HepG2 (cell line): ENCODE measurements at regions not wholly inside any gene's neighbourhood (a gene's known extent, or its start where the extent isn't known, plus 50 kb on each side); places are given as distances from the start of the nearest gene placed in this dataset.

Source experiments
- ARNTL ChIP-seq: sonication (generic); formaldehyde crosslinking; IDR thresholded peaks from 2 replicates; pipeline ENCODE4 v1.4.0; 2020; ENCODE audit warnings: mild to moderate bottlenecking, missing genetic modification reagents
- CBX5 ChIP-seq: sonication (generic); formaldehyde crosslinking; IDR thresholded peaks from 2 replicates; pipeline ENCODE4 v1.4.0; 2020; ENCODE audit warnings: missing genetic modification reagents, borderline replicate concordance
- CEBPB ChIP-seq: IDR thresholded peaks from 2 replicates; pipeline ENCODE4 v1.6.1; 2011; ENCODE audit warnings: low read depth, low read length, improper control_type of control experiment, borderline replicate concordance
- NFYB ChIP-seq: sonication (generic); formaldehyde crosslinking; IDR thresholded peaks from 2 replicates; pipeline ENCODE4 v1.4.0; 2020; ENCODE audit warnings: missing genetic modification reagents
- TAF1 ChIP-seq: sonication (generic); formaldehyde crosslinking; IDR thresholded peaks from 2 replicates; pipeline ENCODE4 v1.4.0; 2020; ENCODE audit warnings: missing genetic modification reagents
- ZNF274 ChIP-seq: sonication (generic); formaldehyde crosslinking; IDR thresholded peaks from 2 replicates; pipeline ENCODE4 v1.5.1; 2020; ENCODE audit warnings: mild to moderate bottlenecking, missing genetic modification reagents
- TF ChIP-seq, protein P1 (sequence below): sonication (generic); formaldehyde crosslinking; IDR thresholded peaks from 2 replicates; pipeline ENCODE4 v1.4.0; 2020; ENCODE audit warnings: missing genetic modification reagents; ENCODE audit errors: not compliant biosample characterization
- TF ChIP-seq, protein P2 (sequence below): sonication (generic); formaldehyde crosslinking; IDR thresholded peaks from 2 replicates; pipeline ENCODE4 v1.4.0; 2020; ENCODE audit warnings: missing genetic modification reagents
- TF ChIP-seq, protein P3 (sequence below): sonication (generic); formaldehyde crosslinking; IDR thresholded peaks from 2 replicates; pipeline ENCODE4 v1.5.0; 2020; ENCODE audit warnings: mild to moderate bottlenecking, missing genetic modification reagents, moderate library complexity
- TF ChIP-seq, protein P4 (sequence below), 2 experiments: IDR thresholded peaks; 2 replicates each; pipeline ENCODE4 v1.6.1; 2011 to 2012; ENCODE audit warnings: low read length in 2 of 2, borderline replicate concordance in 1 of 2, low read depth in 1 of 2, mild to moderate bottlenecking in 1 of 2, moderate library complexity in 1 of 2
- TF ChIP-seq, protein P5 (sequence below): sonication (generic); formaldehyde crosslinking; IDR thresholded peaks from 2 replicates; pipeline ENCODE4 v1.5.0; 2020; ENCODE audit warnings: mild to moderate bottlenecking, missing genetic modification reagents

DNA sequence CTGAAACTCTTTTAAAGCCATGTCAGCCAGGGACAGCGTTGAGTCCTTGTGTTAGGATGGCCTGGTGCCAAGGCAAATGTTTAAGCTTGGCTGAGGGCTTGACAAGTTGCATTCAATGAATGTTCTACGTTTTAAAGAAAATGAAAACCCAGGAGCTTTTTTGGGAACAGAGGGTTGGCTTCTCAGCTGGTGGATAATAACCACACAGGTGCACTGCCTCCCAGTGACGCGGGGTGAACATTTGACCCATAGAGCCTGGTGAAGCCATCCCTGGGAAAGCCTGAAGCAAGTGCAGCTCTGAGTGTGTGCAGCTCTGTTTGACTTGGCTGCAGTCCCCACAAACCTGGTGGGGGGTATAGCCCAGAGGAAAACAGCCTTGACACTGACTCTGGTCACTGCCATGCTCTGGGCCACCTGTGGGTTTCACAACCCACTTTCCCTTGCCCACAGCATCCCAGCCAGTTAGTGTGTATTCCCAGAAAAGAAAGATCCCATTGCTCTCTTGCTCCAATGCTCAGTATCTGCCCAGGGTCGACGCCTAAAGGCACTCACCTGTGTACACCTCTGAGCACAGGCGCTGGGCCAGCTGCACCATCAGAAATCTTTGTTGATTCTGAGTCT, 874.9 kb downstream of the RNF144A start:
- TF ChIP-seq, protein P1, sequence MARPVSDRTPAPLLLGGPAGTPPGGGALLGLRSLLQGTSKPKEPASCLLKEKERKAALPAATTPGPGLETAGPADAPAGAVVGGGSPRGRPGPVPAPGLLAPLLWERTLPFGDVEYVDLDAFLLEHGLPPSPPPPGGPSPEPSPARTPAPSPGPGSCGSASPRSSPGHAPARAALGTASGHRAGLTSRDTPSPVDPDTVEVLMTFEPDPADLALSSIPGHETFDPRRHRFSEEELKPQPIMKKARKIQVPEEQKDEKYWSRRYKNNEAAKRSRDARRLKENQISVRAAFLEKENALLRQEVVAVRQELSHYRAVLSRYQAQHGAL (CRISPR knock-in tag): no peak
- TF ChIP-seq, protein P2, sequence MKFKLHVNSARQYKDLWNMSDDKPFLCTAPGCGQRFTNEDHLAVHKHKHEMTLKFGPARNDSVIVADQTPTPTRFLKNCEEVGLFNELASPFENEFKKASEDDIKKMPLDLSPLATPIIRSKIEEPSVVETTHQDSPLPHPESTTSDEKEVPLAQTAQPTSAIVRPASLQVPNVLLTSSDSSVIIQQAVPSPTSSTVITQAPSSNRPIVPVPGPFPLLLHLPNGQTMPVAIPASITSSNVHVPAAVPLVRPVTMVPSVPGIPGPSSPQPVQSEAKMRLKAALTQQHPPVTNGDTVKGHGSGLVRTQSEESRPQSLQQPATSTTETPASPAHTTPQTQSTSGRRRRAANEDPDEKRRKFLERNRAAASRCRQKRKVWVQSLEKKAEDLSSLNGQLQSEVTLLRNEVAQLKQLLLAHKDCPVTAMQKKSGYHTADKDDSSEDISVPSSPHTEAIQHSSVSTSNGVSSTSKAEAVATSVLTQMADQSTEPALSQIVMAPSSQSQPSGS (CRISPR knock-in tag): no peak
- TF ChIP-seq NFYB (CRISPR knock-in tag): no peak
- TF ChIP-seq, protein P3, sequence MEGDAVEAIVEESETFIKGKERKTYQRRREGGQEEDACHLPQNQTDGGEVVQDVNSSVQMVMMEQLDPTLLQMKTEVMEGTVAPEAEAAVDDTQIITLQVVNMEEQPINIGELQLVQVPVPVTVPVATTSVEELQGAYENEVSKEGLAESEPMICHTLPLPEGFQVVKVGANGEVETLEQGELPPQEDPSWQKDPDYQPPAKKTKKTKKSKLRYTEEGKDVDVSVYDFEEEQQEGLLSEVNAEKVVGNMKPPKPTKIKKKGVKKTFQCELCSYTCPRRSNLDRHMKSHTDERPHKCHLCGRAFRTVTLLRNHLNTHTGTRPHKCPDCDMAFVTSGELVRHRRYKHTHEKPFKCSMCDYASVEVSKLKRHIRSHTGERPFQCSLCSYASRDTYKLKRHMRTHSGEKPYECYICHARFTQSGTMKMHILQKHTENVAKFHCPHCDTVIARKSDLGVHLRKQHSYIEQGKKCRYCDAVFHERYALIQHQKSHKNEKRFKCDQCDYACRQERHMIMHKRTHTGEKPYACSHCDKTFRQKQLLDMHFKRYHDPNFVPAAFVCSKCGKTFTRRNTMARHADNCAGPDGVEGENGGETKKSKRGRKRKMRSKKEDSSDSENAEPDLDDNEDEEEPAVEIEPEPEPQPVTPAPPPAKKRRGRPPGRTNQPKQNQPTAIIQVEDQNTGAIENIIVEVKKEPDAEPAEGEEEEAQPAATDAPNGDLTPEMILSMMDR (CRISPR knock-in tag): no peak
- TF ChIP-seq CEBPB: peak; percentile 23; the same call in 1 of the 2 replicates
- TF ChIP-seq CBX5 (CRISPR knock-in tag): no peak
- no peak for TF ChIP-seq TAF1
- TF ChIP-seq, protein P4, sequence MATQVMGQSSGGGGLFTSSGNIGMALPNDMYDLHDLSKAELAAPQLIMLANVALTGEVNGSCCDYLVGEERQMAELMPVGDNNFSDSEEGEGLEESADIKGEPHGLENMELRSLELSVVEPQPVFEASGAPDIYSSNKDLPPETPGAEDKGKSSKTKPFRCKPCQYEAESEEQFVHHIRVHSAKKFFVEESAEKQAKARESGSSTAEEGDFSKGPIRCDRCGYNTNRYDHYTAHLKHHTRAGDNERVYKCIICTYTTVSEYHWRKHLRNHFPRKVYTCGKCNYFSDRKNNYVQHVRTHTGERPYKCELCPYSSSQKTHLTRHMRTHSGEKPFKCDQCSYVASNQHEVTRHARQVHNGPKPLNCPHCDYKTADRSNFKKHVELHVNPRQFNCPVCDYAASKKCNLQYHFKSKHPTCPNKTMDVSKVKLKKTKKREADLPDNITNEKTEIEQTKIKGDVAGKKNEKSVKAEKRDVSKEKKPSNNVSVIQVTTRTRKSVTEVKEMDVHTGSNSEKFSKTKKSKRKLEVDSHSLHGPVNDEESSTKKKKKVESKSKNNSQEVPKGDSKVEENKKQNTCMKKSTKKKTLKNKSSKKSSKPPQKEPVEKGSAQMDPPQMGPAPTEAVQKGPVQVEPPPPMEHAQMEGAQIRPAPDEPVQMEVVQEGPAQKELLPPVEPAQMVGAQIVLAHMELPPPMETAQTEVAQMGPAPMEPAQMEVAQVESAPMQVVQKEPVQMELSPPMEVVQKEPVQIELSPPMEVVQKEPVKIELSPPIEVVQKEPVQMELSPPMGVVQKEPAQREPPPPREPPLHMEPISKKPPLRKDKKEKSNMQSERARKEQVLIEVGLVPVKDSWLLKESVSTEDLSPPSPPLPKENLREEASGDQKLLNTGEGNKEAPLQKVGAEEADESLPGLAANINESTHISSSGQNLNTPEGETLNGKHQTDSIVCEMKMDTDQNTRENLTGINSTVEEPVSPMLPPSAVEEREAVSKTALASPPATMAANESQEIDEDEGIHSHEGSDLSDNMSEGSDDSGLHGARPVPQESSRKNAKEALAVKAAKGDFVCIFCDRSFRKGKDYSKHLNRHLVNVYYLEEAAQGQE (IDR thresholded peaks at IDR 0.05; ENCODE audit: borderline replicate concordance in 1 of 2, low read depth in 1 of 2, low read length in 2 of 2): no peak
- TF ChIP-seq, protein P5, sequence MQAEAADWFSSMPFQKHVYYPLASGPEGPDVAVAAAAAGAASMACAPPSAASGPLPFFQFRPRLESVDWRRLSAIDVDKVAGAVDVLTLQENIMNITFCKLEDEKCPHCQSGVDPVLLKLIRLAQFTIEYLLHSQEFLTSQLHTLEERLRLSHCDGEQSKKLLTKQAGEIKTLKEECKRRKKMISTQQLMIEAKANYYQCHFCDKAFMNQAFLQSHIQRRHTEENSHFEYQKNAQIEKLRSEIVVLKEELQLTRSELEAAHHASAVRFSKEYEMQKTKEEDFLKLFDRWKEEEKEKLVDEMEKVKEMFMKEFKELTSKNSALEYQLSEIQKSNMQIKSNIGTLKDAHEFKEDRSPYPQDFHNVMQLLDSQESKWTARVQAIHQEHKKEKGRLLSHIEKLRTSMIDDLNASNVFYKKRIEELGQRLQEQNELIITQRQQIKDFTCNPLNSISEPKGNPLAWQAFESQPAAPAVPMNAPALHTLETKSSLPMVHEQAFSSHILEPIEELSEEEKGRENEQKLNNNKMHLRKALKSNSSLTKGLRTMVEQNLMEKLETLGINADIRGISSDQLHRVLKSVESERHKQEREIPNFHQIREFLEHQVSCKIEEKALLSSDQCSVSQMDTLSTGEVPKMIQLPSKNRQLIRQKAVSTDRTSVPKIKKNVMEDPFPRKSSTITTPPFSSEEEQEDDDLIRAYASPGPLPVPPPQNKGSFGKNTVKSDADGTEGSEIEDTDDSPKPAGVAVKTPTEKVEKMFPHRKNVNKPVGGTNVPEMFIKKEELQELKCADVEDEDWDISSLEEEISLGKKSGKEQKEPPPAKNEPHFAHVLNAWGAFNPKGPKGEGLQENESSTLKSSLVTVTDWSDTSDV: no peak
- no peak for TF ChIP-seq ARNTL (CRISPR knock-in tag)
- no peak for TF ChIP-seq ZNF274
